SK-N-SH (cell line): ENCODE measurements at regions not wholly inside any gene's neighbourhood (a gene's known extent, or its start where the extent isn't known, plus 50 kb on each side); places are given as distances from the start of the nearest gene placed in this dataset.

Source experiments
- CTCF ChIP-seq: fragments of 200-600 bp; sonication (generic); IDR thresholded peaks from 2 replicates; pipeline ENCODE4 v1.6.1; 2017; ENCODE audit warnings: antibody characterized with exemption, mild to moderate bottlenecking, moderate library complexity
- ELF1 ChIP-seq: IDR thresholded peaks from 2 replicates; pipeline ENCODE4 v1.4.0; 2012
- EZH2phosphoT487 ChIP-seq: fragments of 200-600 bp; sonication (generic); IDR thresholded peaks from 2 replicates; pipeline ENCODE4 v1.6.1; 2017; ENCODE audit warnings: low read depth, mixed run types, mild to moderate bottlenecking, antibody characterized with exemption, moderate library complexity, borderline replicate concordance
- GABPA ChIP-seq: IDR thresholded peaks from 2 replicates; pipeline ENCODE4 v1.4.0; 2012; ENCODE audit warnings: low read depth, mild to moderate bottlenecking
- RXRA ChIP-seq: IDR thresholded peaks from 2 replicates; pipeline ENCODE4 v1.4.0; 2012; ENCODE audit warnings: low read depth, mild to moderate bottlenecking, borderline replicate concordance

DNA sequence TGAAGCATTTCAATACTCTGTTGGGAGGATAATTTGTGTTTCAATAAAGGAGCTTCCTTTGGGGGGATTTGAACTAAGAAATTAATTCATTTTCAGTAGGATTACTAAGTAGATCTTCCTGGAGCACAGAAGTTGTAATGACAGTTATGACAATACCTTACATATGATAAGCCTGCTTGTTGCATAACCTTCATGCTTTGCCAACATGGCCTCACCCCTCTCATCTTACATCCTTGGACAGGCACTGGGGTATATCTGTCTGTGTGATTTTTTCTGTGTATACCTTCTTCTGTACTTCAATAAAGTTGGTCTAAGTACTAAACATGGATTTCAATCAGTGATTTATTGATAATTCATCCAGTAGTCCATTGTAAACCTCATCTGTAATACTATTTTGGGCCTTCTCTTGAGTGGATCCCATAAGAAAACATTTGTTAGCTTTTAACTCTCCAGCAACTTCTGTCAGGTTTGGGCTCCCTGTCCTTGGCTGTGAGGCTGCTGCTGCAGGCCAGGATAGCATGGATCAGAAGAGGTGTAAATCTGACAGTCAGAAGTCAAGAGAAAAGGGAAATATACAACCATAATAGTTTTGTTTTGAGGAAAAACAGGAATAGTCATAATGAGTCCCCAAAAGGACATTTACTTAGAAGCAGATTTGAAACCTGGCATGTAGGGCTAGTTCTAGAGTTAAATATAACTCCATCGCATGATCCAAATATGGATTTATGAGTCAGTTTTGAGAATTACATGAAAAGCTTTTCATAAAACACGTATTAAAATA lies 422.2 kb downstream of the KLF5 start:
- TF ChIP-seq RXRA (no peak), EZH2phosphoT487 (no peak), GABPA (no peak), ELF1 (no peak), CTCF (no peak)
